GM13977 (cell line): ENCODE measurements at regions not wholly inside any gene's neighbourhood (a gene's known extent, or its start where the extent isn't known, plus 50 kb on each side); places are given as distances from the start of the nearest gene placed in this dataset.

Source experiments
- DNase-seq: peaks from one replicate; pipeline ENCODE4 v3.0.0; 2012; ENCODE audit warnings: low spot score
- CTCF ChIP-seq: IDR thresholded peaks from 2 replicates; pipeline ENCODE4 v1.5.1; 2012; ENCODE audit warnings: mild to moderate bottlenecking, control low read depth; ENCODE audit not compliant: insufficient read depth; ENCODE audit errors: extremely low read depth, missing control alignments
- in situ Hi-C: fragments of 300-500 bp; cut with MboI; formaldehyde crosslinking; loops from one replicate; pipeline ENCODE4 v1.12.0; 2022; ENCODE audit warnings: low sequenced_read_pairs, low pct_unique_long_range_greater_than_20kb, mixed read lengths, inconsistent platforms; ENCODE audit not compliant: unreplicated experiment

- in situ Hi-C loops, result no loop called here
- no peak for TF ChIP-seq CTCF
- DNase-seq, result no peak
Observed at GRCh38 chr2:34266908-34267697, 668.0 kb upstream of the FAM98A start.

- TF ChIP-seq CTCF, result no peak
- no peak for DNase-seq
- in situ Hi-C loops, result no loop called here
Observed at GRCh38 chr2:34261701-34262100, 662.6 kb upstream of the FAM98A start.

GRCh38 chr2:34254272-34254878, 655.3 kb upstream of the FAM98A start:
- no peak for TF ChIP-seq CTCF
- in situ Hi-C loops, result no loop called here
- no peak for DNase-seq

- no peak for TF ChIP-seq CTCF
- in situ Hi-C loops, result no loop called here
- DNase-seq, result no peak
Observed at GRCh38 chr2:34252111-34252510, 653.0 kb upstream of the FAM98A start.

GRCh38 chr2:34251578-34251977, 652.5 kb upstream of the FAM98A start:
- no peak for DNase-seq
- in situ Hi-C loops, result no loop called here
- TF ChIP-seq CTCF, result no peak

GRCh38 chr2:34244195-34244594, 645.1 kb upstream of the FAM98A start:
- in situ Hi-C loops, result no loop called here
- DNase-seq, result no peak
- TF ChIP-seq CTCF, result no peak
